Lower leg skin (tissue), 4 donors: ENCODE measurements at regions not wholly inside any gene's neighbourhood (a gene's known extent, or its start where the extent isn't known, plus 50 kb on each side); places are given as distances from the start of the nearest gene placed in this dataset.

Experiments used
- DNase-seq, 2 donors: peaks; one replicate each; pipeline ENCODE4 v3.0.0-alpha.2; 2019; ENCODE audit warnings: low spot score in 2 of 2
- H3K4me3 ChIP-seq: fragments of 200-600 bp; sonication (generic); 2 replicates; pipeline ENCODE4 v1.5.1; 2017; ENCODE audit warnings: mild to moderate bottlenecking, low read depth; ENCODE audit not compliant: poor library complexity, severe bottlenecking
- CTCF ChIP-seq, 3 donors: fragments of 450-650 bp; IDR thresholded peaks; one replicate each; pipeline ENCODE4 v1.5.1; 2016; ENCODE audit warnings: antibody characterized with exemption in 3 of 3, mild to moderate bottlenecking in 3 of 3, moderate library complexity in 2 of 3
- POLR2A ChIP-seq, 2 donors: fragments of 450-650 bp; IDR thresholded peaks; one replicate each; pipeline ENCODE4 v1.6.1; 2016 to 2017; ENCODE audit warnings: antibody characterized with exemption in 2 of 2, mild to moderate bottlenecking in 1 of 2, moderate library complexity in 1 of 2
- WGBS, 2 donors: methylation state at CpG; one replicate each; pipeline ENCODE4 v1.1.5; 2018; 5-methylcytosine and 5-hydroxymethylcytosine counted together
- intact Hi-C: fragments of 100-400 bp; cut with DNase I; formaldehyde crosslinking; loops from one replicate; pipeline ENCODE4 v1.15.0; 2023; ENCODE audit warnings: low total_unique reads

GRCh38 chr7:84399661-84400060, 205.1 kb upstream of the SEMA3A start:
- DNase-seq = no peak
- TF ChIP-seq POLR2A (IDR thresholded peaks at IDR 0.05) = no peak
- TF ChIP-seq CTCF (IDR thresholded peaks at IDR 0.05) = no peak
- intact Hi-C loops = no loop called here
- 60 to 63% methylated on average over 1 of the region's 1 CpG for WGBS, 2 donors
- H3K4me3 ChIP-seq = no peak overlapping the region

GRCh38 chr7:84394219-84394618, 199.6 kb upstream of the SEMA3A start:
- TF ChIP-seq POLR2A (IDR thresholded peaks at IDR 0.05) (no peak), CTCF (IDR thresholded peaks at IDR 0.05) (no peak)
- H3K4me3 ChIP-seq = no peak overlapping the region
- intact Hi-C loops = loop anchor here (5.0 kb wide), 1 partner anchor 1848 kb away; no protein-coding TSS in a partner anchor

GRCh38 chr7:84393786-84394185, 199.2 kb upstream of the SEMA3A start:
- no peak for DNase-seq
- H3K4me3 ChIP-seq = no peak overlapping the region
- intact Hi-C loops = loop anchor here (5.0 kb wide), 1 partner anchor 1849 kb away; no protein-coding TSS in a partner anchor

More at GRCh38 chr7:84394219-84394618, 199.6 kb upstream of the SEMA3A start:
- no peak for DNase-seq

GRCh38 chr7:84390845-84391244, 196.3 kb upstream of the SEMA3A start:
- no peak overlapping the region for H3K4me3 ChIP-seq
- no peak for DNase-seq
- TF ChIP-seq CTCF (IDR thresholded peaks at IDR 0.05) (no peak), POLR2A (IDR thresholded peaks at IDR 0.05) (no peak)
- intact Hi-C loops = loop anchor here (5.0 kb wide), 1 partner anchor 1851 kb away; no protein-coding TSS in a partner anchor
- WGBS, 2 donors = 87 to 92% methylated on average over 3 of the region's 3 CpGs

More at GRCh38 chr7:84393786-84394185, 199.2 kb upstream of the SEMA3A start:
- TF ChIP-seq POLR2A (IDR thresholded peaks at IDR 0.05) (no peak), CTCF (IDR thresholded peaks at IDR 0.05) (no peak)

- WGBS, 2 donors = 78 to 81% methylated on average over 4 of the region's 4 CpGs
- intact Hi-C loops = no loop called here
- no peak for DNase-seq
- no peak for TF ChIP-seq POLR2A (IDR thresholded peaks at IDR 0.05)
- no peak for TF ChIP-seq CTCF (IDR thresholded peaks at IDR 0.05)
- no peak overlapping the region for H3K4me3 ChIP-seq
Measured at GRCh38 chr7:84389242-84389641, 194.7 kb upstream of the SEMA3A start.

GRCh38 chr7:84387595-84387994, 193.0 kb upstream of the SEMA3A start:
- no peak for DNase-seq
- H3K4me3 ChIP-seq = no peak overlapping the region
- WGBS, 2 donors = 69 to 76% methylated on average over 1 of the region's 1 CpG
- intact Hi-C loops = no loop called here
- no peak for TF ChIP-seq POLR2A (IDR thresholded peaks at IDR 0.05)
- no peak for TF ChIP-seq CTCF (IDR thresholded peaks at IDR 0.05)
